HPDE6-E6E7 (cell line): ENCODE measurements at regions not wholly inside any gene's neighbourhood (a gene's known extent, or its start where the extent isn't known, plus 50 kb on each side); places are given as distances from the start of the nearest gene placed in this dataset.
A peak's percentile ranks its signal among the peaks of the same experiment; 100 is the strongest.
"Not testable (repeated sequence)": the region's sequence is repeated elsewhere in the genome, so short reads cannot be mapped to it uniquely, and the experiment has no call there.

Experiments used
- DNase-seq: peaks from one replicate; pipeline ENCODE4 v3.0.0; 2011; ENCODE audit warnings: missing footprints; ENCODE audit errors: extremely low spot score

- DNase-seq, result no peak
Observed at GRCh38 chr3:82177774-82178173, 416.3 kb upstream of the GBE1 start.

- no peak for DNase-seq
Observed at GRCh38 chr3:82165266-82165665, 403.8 kb upstream of the GBE1 start.

GRCh38 chr3:82163907-82164520 lies 402.6 kb upstream of the GBE1 start:
- DNase-seq, result no peak

- DNase-seq, result peak; percentile 8
Observed at GRCh38 chr3:82157952-82158351, 396.5 kb upstream of the GBE1 start.

GRCh38 chr3:82153892-82154291 lies 392.4 kb upstream of the GBE1 start:
- not testable (repeated sequence) for DNase-seq

GRCh38 chr3:82145742-82146141 lies 384.3 kb upstream of the GBE1 start:
- no peak for DNase-seq

- no peak for DNase-seq
Observed at GRCh38 chr3:82144811-82145210, 383.4 kb upstream of the GBE1 start.

GRCh38 chr3:82143661-82144412 lies 382.4 kb upstream of the GBE1 start:
- peak; percentile 7 for DNase-seq

- no peak for DNase-seq
Observed at GRCh38 chr3:82141592-82141991, 380.1 kb upstream of the GBE1 start.

- DNase-seq, result no peak
Observed at GRCh38 chr3:82137861-82138260, 376.4 kb upstream of the GBE1 start.

GRCh38 chr3:82137050-82137449 lies 375.6 kb upstream of the GBE1 start:
- DNase-seq, result no peak

GRCh38 chr3:82133070-82133606 lies 371.7 kb upstream of the GBE1 start:
- DNase-seq, result peak; percentile 9

GRCh38 chr3:82132210-82133069 lies 371.0 kb upstream of the GBE1 start:
- no peak for DNase-seq

- no peak for DNase-seq
Observed at GRCh38 chr3:82130046-82130445, 368.6 kb upstream of the GBE1 start.

- DNase-seq, result no peak
Observed at GRCh38 chr3:82129221-82129801, 367.9 kb upstream of the GBE1 start.

GRCh38 chr3:82128271-82128670 lies 366.8 kb upstream of the GBE1 start:
- DNase-seq, result no peak

GRCh38 chr3:82122554-82123345 lies 361.3 kb upstream of the GBE1 start:
- DNase-seq, result no peak

- DNase-seq, result no peak
Observed at GRCh38 chr3:82114589-82114988, 353.1 kb upstream of the GBE1 start.

- not testable (repeated sequence) for DNase-seq
Observed at GRCh38 chr3:82110721-82111120, 349.3 kb upstream of the GBE1 start.

GRCh38 chr3:82103241-82103640 lies 341.8 kb upstream of the GBE1 start:
- DNase-seq, result no peak

GRCh38 chr3:82100378-82100777 lies 338.9 kb upstream of the GBE1 start:
- peak; percentile 17 for DNase-seq
